ENCODE measurements at regions not wholly inside any gene's neighbourhood (a gene's known extent, or its start where the extent isn't known, plus 50 kb on each side); places are given as distances from the start of the nearest gene placed in this dataset.

GRCh38 chr18:72692086-72692485, 147.9 kb upstream of the CBLN2 start:
- DNase-seq, result no peak

GRCh38 chr18:72687736-72688135, 143.6 kb upstream of the CBLN2 start:
- no peak for DNase-seq

- DNase-seq, result no peak
Observed at GRCh38 chr18:72675394-72675793, 131.3 kb upstream of the CBLN2 start.

GRCh38 chr18:72674710-72675109, 130.6 kb upstream of the CBLN2 start:
- no peak for DNase-seq

- no peak for DNase-seq
Observed at GRCh38 chr18:72673242-72673641, 129.1 kb upstream of the CBLN2 start.

- DNase-seq, result peak; percentile 36
Observed at GRCh38 chr18:72672364-72673184, 128.4 kb upstream of the CBLN2 start.

GRCh38 chr18:72667932-72668331, 123.8 kb upstream of the CBLN2 start:
- no peak for DNase-seq

- DNase-seq, result peak; percentile 23
Observed at GRCh38 chr18:72652990-72653593, 109.0 kb upstream of the CBLN2 start.

GRCh38 chr18:72651033-72651432, 106.9 kb upstream of the CBLN2 start:
- DNase-seq, result no peak

- DNase-seq, result no peak
Observed at GRCh38 chr18:72648481-72648960, 104.4 kb upstream of the CBLN2 start.

- DNase-seq, result no peak
Observed at GRCh38 chr18:72648079-72648478, 103.9 kb upstream of the CBLN2 start.

GRCh38 chr18:72640557-72640956, 96.4 kb upstream of the CBLN2 start:
- DNase-seq, result no peak

GRCh38 chr18:72638376-72638775, 94.2 kb upstream of the CBLN2 start:
- DNase-seq, result no peak

- no peak for DNase-seq
Observed at GRCh38 chr18:72637721-72638120, 93.6 kb upstream of the CBLN2 start.

- DNase-seq, result no peak
Observed at GRCh38 chr18:72637299-72637698, 93.2 kb upstream of the CBLN2 start.

GRCh38 chr18:72636611-72637010, 92.5 kb upstream of the CBLN2 start:
- no peak for DNase-seq

- no peak for DNase-seq
Observed at GRCh38 chr18:72634500-72634899, 90.4 kb upstream of the CBLN2 start.

GRCh38 chr18:72630991-72631390, 86.8 kb upstream of the CBLN2 start:
- no peak for DNase-seq

GRCh38 chr18:72623444-72623843, 79.3 kb upstream of the CBLN2 start:
- no peak for DNase-seq

- DNase-seq, result no peak
Observed at GRCh38 chr18:72613534-72613930, 69.4 kb upstream of the CBLN2 start.

GRCh38 chr18:72612894-72613533, 68.9 kb upstream of the CBLN2 start:
- no peak for DNase-seq

GRCh38 chr18:72605376-72605775, 61.2 kb upstream of the CBLN2 start:
- DNase-seq, result no peak

- no peak for DNase-seq
Observed at GRCh38 chr18:72601944-72602343, 57.8 kb upstream of the CBLN2 start.

- DNase-seq, result no peak
Observed at GRCh38 chr18:72601481-72601880, 57.3 kb upstream of the CBLN2 start.

Data from midbrain (tissue), 1 donor.